Activated naive CD4-positive, alpha-beta T cell treated with Interleukin-2 at 50 U/mL for 16 hours (primary cell): ENCODE measurements at regions not wholly inside any gene's neighbourhood (a gene's known extent, or its start where the extent isn't known, plus 50 kb on each side); places are given as distances from the start of the nearest gene placed in this dataset.

Experiments
- DNase-seq: peaks from one replicate; pipeline ENCODE4 v3.0.0-alpha.2; 2020

DNA sequence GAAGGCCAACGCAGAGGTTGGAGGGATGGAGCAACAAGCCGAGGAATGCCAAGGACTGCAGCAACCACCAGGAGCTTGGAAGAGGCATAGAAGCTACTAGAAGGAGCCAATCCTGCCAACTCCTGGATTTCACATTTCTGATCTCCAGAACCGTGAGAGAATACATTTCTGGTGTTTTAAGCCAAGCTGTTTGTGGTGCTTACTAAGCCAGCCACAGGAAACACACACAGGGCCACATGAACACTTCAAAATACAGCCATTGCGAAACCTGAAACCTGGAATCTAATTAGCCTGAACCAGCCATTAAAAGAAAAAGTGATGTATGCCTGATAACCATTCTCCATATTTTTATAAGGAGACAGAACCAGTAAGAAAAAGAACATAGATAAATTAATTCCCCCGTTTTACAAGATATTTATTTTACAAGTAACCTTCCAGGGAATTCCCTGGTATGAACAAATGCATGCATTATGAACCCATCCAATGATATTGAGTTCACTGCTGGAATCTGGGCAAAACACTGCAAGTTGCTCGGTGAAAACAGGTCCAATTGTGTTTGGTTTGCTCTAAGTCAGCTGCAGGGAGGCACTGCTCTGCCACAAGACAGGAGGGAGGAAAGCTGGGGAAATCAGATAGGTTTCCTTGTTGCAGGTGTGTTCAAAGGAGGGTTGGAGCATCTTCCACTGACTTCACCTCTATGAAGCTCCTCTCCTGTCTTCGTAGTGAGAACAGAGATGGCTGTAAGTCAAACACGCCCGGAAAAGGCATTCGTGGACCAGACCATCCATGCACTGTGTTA is 70.2 kb downstream of the ETS2 start:
- DNase-seq = no peak
